Stimulated activated CD4-positive, alpha-beta T cell treated with anti-CD3 and anti-CD28 coated beads, Interleukin-1b, Interleukin-23, amount 100 ng/mL, for 1 hour (primary cell): ENCODE measurements at regions not wholly inside any gene's neighbourhood (a gene's known extent, or its start where the extent isn't known, plus 50 kb on each side); places are given as distances from the start of the nearest gene placed in this dataset.

Experiments used
- DNase-seq, 2 donors: peaks; one replicate each; pipeline ENCODE4 v3.0.0-alpha.2; 2020; ENCODE audit warnings: low read depth in 2 of 2

GRCh38 chr4:82031376-82031927 lies 342.3 kb downstream of the HNRNPD start:
- DNase-seq = no peak

- no peak for DNase-seq
Measured at GRCh38 chr4:82017680-82018079, 356.1 kb downstream of the HNRNPD start.

- no peak for DNase-seq
Measured at GRCh38 chr4:82005158-82005557, 368.6 kb downstream of the HNRNPD start.

- no peak for DNase-seq
Measured at GRCh38 chr4:81997313-81997712, 376.5 kb downstream of the HNRNPD start.

GRCh38 chr4:81990898-81991297 lies 382.9 kb downstream of the HNRNPD start:
- no peak for DNase-seq

- no peak for DNase-seq
Measured at GRCh38 chr4:81990211-81990610, 383.6 kb downstream of the HNRNPD start.

- no peak for DNase-seq
Measured at GRCh38 chr4:81989202-81989601, 384.6 kb downstream of the HNRNPD start.

- no peak for DNase-seq
Measured at GRCh38 chr4:81988178-81988577, 385.6 kb downstream of the HNRNPD start.

- DNase-seq = no peak
Measured at GRCh38 chr4:81984746-81985145, 389.0 kb downstream of the HNRNPD start.

- DNase-seq = no peak
Measured at GRCh38 chr4:81982846-81983540, 390.8 kb downstream of the HNRNPD start.

GRCh38 chr4:81981218-81981617 lies 392.6 kb downstream of the HNRNPD start:
- no peak for DNase-seq

GRCh38 chr4:81974523-81974922 lies 399.3 kb downstream of the HNRNPD start:
- DNase-seq = no peak

GRCh38 chr4:81971637-81972381 lies 402.0 kb downstream of the HNRNPD start:
- DNase-seq = no peak

GRCh38 chr4:81971061-81971460 lies 402.7 kb downstream of the HNRNPD start:
- DNase-seq = no peak

- no peak for DNase-seq
Measured at GRCh38 chr4:81970454-81970853, 403.3 kb downstream of the HNRNPD start.

GRCh38 chr4:81966676-81967075 lies 407.1 kb downstream of the HNRNPD start:
- DNase-seq = no peak

- DNase-seq = no peak
Measured at GRCh38 chr4:81965911-81966310, 407.9 kb downstream of the HNRNPD start.

- no peak for DNase-seq
Measured at GRCh38 chr4:81965454-81965853, 408.3 kb downstream of the HNRNPD start.

- no peak for DNase-seq
Measured at GRCh38 chr4:81963763-81964020, 410.1 kb downstream of the HNRNPD start.

GRCh38 chr4:81963015-81963762 lies 410.6 kb downstream of the HNRNPD start:
- DNase-seq = no peak

- no peak for DNase-seq
Measured at GRCh38 chr4:81960961-81961360, 412.8 kb downstream of the HNRNPD start.

- DNase-seq = no peak
Measured at GRCh38 chr4:81954271-81954670, 419.5 kb downstream of the HNRNPD start.
